GM12878 (cell line): ENCODE measurements at regions not wholly inside any gene's neighbourhood (a gene's known extent, or its start where the extent isn't known, plus 50 kb on each side); places are given as distances from the start of the nearest gene placed in this dataset.

Experiments used
- ATAC-seq: fragments of 200-7000 bp; cut with Tn5 transposase; 3 replicates; pipeline ENCODE4 v1.9.1; 2020; ENCODE audit warnings: mild to moderate bottlenecking, moderate library complexity
- BruUV-seq: library from RNA; stranded (reverse); fragments of 400-500 nt; replicated peaks from 2 replicates; lab custom pipeline; 2021; lab: Mats Ljungman, UMichigan
- CTCF ChIA-PET: fragments of 300-600 bp; sonication (Branson Sonifier 250); formaldehyde crosslinking; extraction: SDS; loops from one replicate; lab custom pipeline; 2021; ENCODE audit warnings: inconsistent platforms; lab: Yijun Ruan, JAX
- POLR2A ChIA-PET: fragments of 350-600 bp; formaldehyde crosslinking; extraction: SDS; loops from one replicate; lab custom pipeline; 2021; ENCODE audit warnings: inconsistent platforms; lab: Charles Lee
- RAD21 ChIA-PET: fragments of 300-600 bp; sonication (Branson Sonifier 250); formaldehyde crosslinking; loops from one replicate; lab custom pipeline; 2023; ENCODE audit warnings: antibody characterized with exemption; ENCODE audit not compliant: unreplicated experiment; lab: Charles Lee
- SMC1A ChIA-PET: fragments of 300-600 bp; sonication (Branson Sonifier 250); formaldehyde crosslinking; loops from one replicate; lab custom pipeline; 2023; ENCODE audit not compliant: unreplicated experiment, uncharacterized antibody; lab: Charles Lee
- DNase-seq: peaks from one replicate; pipeline ENCODE4 v3.0.0-alpha.2; 2011; ENCODE audit warnings: low read depth, low spot score
- FAIRE-seq: peaks from 3 replicates; lab custom pipeline; 2011; peaks lifted over from hg19 to GRCh38; lab: Jason Lieb, UNC
- H2AFZ ChIP-seq: 2 replicates; pipeline ENCODE4 v1.6.0; 2011; ENCODE audit warnings: low read depth, low read length, control low read depth; ENCODE audit not compliant: control insufficient read depth
- H3K27ac ChIP-seq: 2 replicates; pipeline ENCODE4 v1.5.1; 2011; ENCODE audit warnings: control low read depth; ENCODE audit not compliant: control insufficient read depth, insufficient read depth
- H3K27me3 ChIP-seq, 2 experiments: replicated peaks in 1 of 2; 2 replicates each; pipeline versions ENCODE4 v1.6.0 to v1.6.1; 2011; ENCODE audit warnings: low read length in 1 of 2; ENCODE audit not compliant: control insufficient read depth in 2 of 2, insufficient read depth in 2 of 2
- H3K36me3 ChIP-seq, 2 experiments: 2 replicates each; pipeline ENCODE4 v1.5.1; 2011; ENCODE audit warnings: low read length in 1 of 2; ENCODE audit not compliant: control insufficient read depth in 2 of 2, insufficient read depth in 2 of 2
- H3K4me1 ChIP-seq: 2 replicates; pipeline ENCODE4 v1.6.1; 2011; ENCODE audit warnings: mild to moderate bottlenecking, low read length, moderate library complexity, mixed read lengths; ENCODE audit not compliant: control insufficient read depth, insufficient read depth
- H3K4me2 ChIP-seq: 2 replicates; pipeline ENCODE4 v1.6.0; 2011; ENCODE audit warnings: control low read depth; ENCODE audit not compliant: control insufficient read depth, insufficient read depth
- H3K4me3 ChIP-seq: fragments of 200-600 bp; sonication (generic); 2 replicates; pipeline ENCODE4 v1.5.1; 2016
- H3K79me2 ChIP-seq: 2 replicates; pipeline ENCODE4 v1.6.0; 2011; ENCODE audit warnings: low read length; ENCODE audit not compliant: control insufficient read depth, insufficient read depth
- H3K9ac ChIP-seq: 2 replicates; pipeline ENCODE4 v1.8.0; 2011; ENCODE audit warnings: low read length, control low read depth, mixed read lengths; ENCODE audit not compliant: control insufficient read depth, insufficient read depth
- H3K9me3 ChIP-seq: replicated peaks from 3 replicates; pipeline ENCODE4 v1.5.1; 2011; ENCODE audit warnings: mild to moderate bottlenecking, low read length; ENCODE audit not compliant: control insufficient read depth, insufficient read depth
- H4K20me1 ChIP-seq: 2 replicates; pipeline ENCODE4 v1.6.0; 2011; ENCODE audit not compliant: control insufficient read depth, insufficient read depth
- BCL11A ChIP-seq: IDR thresholded peaks from 2 replicates; pipeline ENCODE4 v1.6.1; 2011; ENCODE audit warnings: low read depth, low read length
- CREB1 ChIP-seq: IDR thresholded peaks from 2 replicates; pipeline ENCODE4 v1.6.1; 2012; ENCODE audit warnings: low read depth, mild to moderate bottlenecking, inconsistent platforms
- EGR1 ChIP-seq, 2 experiments: IDR thresholded peaks; 1 replicate in 1 of 2; 2 replicates in 1 of 2; pipeline ENCODE4 v1.6.1; 2011 to 2012; ENCODE audit warnings: low read depth in 2 of 2, low read length in 2 of 2, borderline replicate concordance in 1 of 2, mild to moderate bottlenecking in 1 of 2, moderate library complexity in 1 of 2
- EP300 ChIP-seq, 2 experiments: fragments of 150-350 bp in 1 of 2; IDR thresholded peaks; 2 replicates each; pipeline ENCODE4 v1.6.1; 2011 to 2012; ENCODE audit warnings: low read depth in 2 of 2, low read length in 2 of 2, borderline replicate concordance in 1 of 2, improper control_type of control experiment in 1 of 2, inconsistent platforms in 1 of 2; ENCODE audit not compliant: control insufficient read depth in 1 of 2
- FOXM1 ChIP-seq: IDR thresholded peaks from 2 replicates; pipeline ENCODE4 v1.6.1; 2012; ENCODE audit warnings: low read depth, mild to moderate bottlenecking, inconsistent platforms, low read length, moderate library complexity
- HCFC1 ChIP-seq: fragments of 150-350 bp; IDR thresholded peaks from 2 replicates; pipeline ENCODE4 v1.6.1; 2014; ENCODE audit warnings: low read length
- IKZF2 ChIP-seq, 2 experiments: fragments of 450-650 bp; IDR thresholded peaks; 2 replicates each; pipeline ENCODE4 v1.6.1; 2017; ENCODE audit warnings: mild to moderate bottlenecking in 2 of 2, moderate library complexity in 2 of 2
- MTA2 ChIP-seq: fragments of 450-650 bp; IDR thresholded peaks from 2 replicates; pipeline ENCODE4 v1.6.1; 2016; ENCODE audit warnings: low read depth, mild to moderate bottlenecking, moderate library complexity
- NFIC ChIP-seq: IDR thresholded peaks from 2 replicates; pipeline ENCODE4 v1.6.1; 2012; ENCODE audit warnings: low read depth, mild to moderate bottlenecking, inconsistent platforms, low read length, moderate library complexity
- PML ChIP-seq: IDR thresholded peaks from 2 replicates; pipeline ENCODE4 v1.6.1; 2012; ENCODE audit warnings: low read length, inconsistent platforms
- SRF ChIP-seq, 2 experiments: IDR thresholded peaks; 2 replicates each; pipeline ENCODE4 v1.6.1; 2011; ENCODE audit warnings: low read depth in 2 of 2, low read length in 2 of 2, mild to moderate bottlenecking in 1 of 2, moderate library complexity in 1 of 2
- TBL1XR1 ChIP-seq: IDR thresholded peaks from 2 replicates; pipeline ENCODE4 v1.6.1; 2012; ENCODE audit warnings: low read depth, low read length, improper control_type of control experiment
- ZNF207 ChIP-seq: fragments of 450-650 bp; IDR thresholded peaks from 2 replicates; pipeline ENCODE4 v1.6.1; 2014; ENCODE audit warnings: antibody characterized with exemption, mild to moderate bottlenecking, borderline replicate concordance
- ZNF622 ChIP-seq: fragments of 450-650 bp; IDR thresholded peaks from 2 replicates; pipeline ENCODE4 v1.6.1; 2017; ENCODE audit warnings: mild to moderate bottlenecking, inconsistent platforms
- WGBS: methylation state at CpG from one replicate; pipeline ENCODE4 v1.1.6; 2016; ENCODE audit warnings: low lambda C conversion rate; ENCODE audit not compliant: insufficient replicate concordance, insufficient coverage; ENCODE audit errors: missing lambda C conversion rate; 5-methylcytosine and 5-hydroxymethylcytosine counted together
- in situ Hi-C: fragments of 300-500 bp; cut with MboI; formaldehyde crosslinking; loops from 9 replicates; pipeline ENCODE4 v1.14.3; 2018; ENCODE audit warnings: mixed read lengths
- intact Hi-C: fragments of 100-400 bp; cut with micrococcal nuclease; formaldehyde crosslinking; loops from one replicate; pipeline ENCODE4 v1.14.2; 2022; ENCODE audit not compliant: unreplicated experiment
- TF ChIP-seq, protein P1 (sequence below): fragments of 450-650 bp; formaldehyde crosslinking; IDR thresholded peaks from 2 replicates; pipeline ENCODE4 v1.5.0; 2022; ENCODE audit warnings: mild to moderate bottlenecking, missing genetic modification characterization
- TF ChIP-seq, protein P2 (sequence below): IDR thresholded peaks from 2 replicates; pipeline ENCODE4 v1.6.1; 2011; ENCODE audit warnings: borderline replicate concordance, low read depth, mild to moderate bottlenecking, moderate library complexity, mixed read lengths, low read length; ENCODE audit not compliant: insufficient read depth; ENCODE audit errors: extremely low read length
- TF ChIP-seq, protein P3 (sequence below): fragments of 450-650 bp; IDR thresholded peaks from 2 replicates; pipeline ENCODE4 v1.6.1; 2017; ENCODE audit warnings: mild to moderate bottlenecking

DNA sequence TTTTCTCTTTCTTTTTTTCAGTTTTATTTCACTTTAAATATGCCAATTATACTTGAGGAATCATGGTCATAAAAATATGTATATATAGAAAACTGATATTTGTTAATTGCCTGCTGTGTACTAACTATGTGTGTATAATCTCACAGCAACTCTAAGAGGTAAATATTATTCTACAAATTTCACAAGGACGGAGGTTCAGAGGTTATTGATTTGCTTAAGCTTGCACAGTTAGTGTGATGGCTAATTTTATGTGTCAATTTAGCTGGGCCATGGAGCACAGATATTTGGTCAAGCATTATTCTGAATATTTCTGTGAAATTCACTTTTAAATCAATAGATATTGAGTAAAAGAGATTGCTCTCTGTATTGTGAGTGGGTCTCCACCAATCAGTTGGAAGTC lies 75.7 kb upstream of the CENPW start:
- no peak overlapping the region for H3K4me3 ChIP-seq
- no peaks in the 10 kb centered on the region for H3K4me1 ChIP-seq
- no peaks in the 10 kb centered on the region for H3K79me2 ChIP-seq
- no peaks in the 10 kb centered on the region; a peak in 1 of 4 replicates for H3K36me3 ChIP-seq
- ChIA-PET SMC1A (interaction anchor here (1.0 kb wide), 1 partner anchor 8 kb away, joined by 3 read pairs; no protein-coding TSS in a partner anchor), RAD21 (no interaction called here), CTCF (no interaction called here)
- WGBS: 0% methylated on average over 1 of the region's 1 CpG
- no TSS peak for BruUV-seq
- in situ Hi-C loops (no loop called here), intact Hi-C loops (no loop called here)
- no peak for FAIRE-seq
- H3K27ac ChIP-seq: no peak overlapping the region
- H3K9me3 ChIP-seq: no peaks in the 10 kb centered on the region; the same call in 1 of the 3 replicates
- DNase-seq: no peak
- no peaks in the 10 kb centered on the region for H4K20me1 ChIP-seq
- TF ChIP-seq MTA2 (no peak), PML (no peak), CREB1 (no peak), BCL11A (no peak), ZNF207 (no peak), FOXM1 (no peak), HCFC1 (no peak), NFIC (no peak), IKZF2 (IDR thresholded peaks at IDR 0.05) (no peak), TBL1XR1 (no peak), EP300 (IDR thresholded peaks at IDR 0.05; ENCODE audit: borderline replicate concordance in 1 of 2, control insufficient read depth in 1 of 2, low read depth in 2 of 2, low read length in 2 of 2) (no peak), SRF (IDR thresholded peaks at IDR 0.05; ENCODE audit: low read depth in 2 of 2, low read length in 2 of 2) (no peak), EGR1 (IDR thresholded peaks at IDR 0.05; ENCODE audit: borderline replicate concordance in 1 of 2, low read depth in 2 of 2, low read length in 2 of 2) (no peak), ZNF622 (no peak)
- TF ChIP-seq, protein P1, sequence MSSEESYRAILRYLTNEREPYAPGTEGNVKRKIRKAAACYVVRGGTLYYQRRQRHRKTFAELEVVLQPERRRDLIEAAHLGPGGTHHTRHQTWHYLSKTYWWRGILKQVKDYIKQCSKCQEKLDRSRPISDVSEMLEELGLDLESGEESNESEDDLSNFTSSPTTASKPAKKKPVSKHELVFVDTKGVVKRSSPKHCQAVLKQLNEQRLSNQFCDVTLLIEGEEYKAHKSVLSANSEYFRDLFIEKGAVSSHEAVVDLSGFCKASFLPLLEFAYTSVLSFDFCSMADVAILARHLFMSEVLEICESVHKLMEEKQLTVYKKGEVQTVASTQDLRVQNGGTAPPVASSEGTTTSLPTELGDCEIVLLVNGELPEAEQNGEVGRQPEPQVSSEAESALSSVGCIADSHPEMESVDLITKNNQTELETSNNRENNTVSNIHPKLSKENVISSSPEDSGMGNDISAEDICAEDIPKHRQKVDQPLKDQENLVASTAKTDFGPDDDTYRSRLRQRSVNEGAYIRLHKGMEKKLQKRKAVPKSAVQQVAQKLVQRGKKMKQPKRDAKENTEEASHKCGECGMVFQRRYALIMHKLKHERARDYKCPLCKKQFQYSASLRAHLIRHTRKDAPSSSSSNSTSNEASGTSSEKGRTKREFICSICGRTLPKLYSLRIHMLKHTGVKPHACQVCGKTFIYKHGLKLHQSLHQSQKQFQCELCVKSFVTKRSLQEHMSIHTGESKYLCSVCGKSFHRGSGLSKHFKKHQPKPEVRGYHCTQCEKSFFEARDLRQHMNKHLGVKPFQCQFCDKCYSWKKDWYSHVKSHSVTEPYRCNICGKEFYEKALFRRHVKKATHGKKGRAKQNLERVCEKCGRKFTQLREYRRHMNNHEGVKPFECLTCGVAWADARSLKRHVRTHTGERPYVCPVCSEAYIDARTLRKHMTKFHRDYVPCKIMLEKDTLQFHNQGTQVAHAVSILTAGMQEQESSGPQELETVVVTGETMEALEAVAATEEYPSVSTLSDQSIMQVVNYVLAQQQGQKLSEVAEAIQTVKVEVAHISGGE (CRISPR knock-in tag): no peak
- TF ChIP-seq, protein P2, sequence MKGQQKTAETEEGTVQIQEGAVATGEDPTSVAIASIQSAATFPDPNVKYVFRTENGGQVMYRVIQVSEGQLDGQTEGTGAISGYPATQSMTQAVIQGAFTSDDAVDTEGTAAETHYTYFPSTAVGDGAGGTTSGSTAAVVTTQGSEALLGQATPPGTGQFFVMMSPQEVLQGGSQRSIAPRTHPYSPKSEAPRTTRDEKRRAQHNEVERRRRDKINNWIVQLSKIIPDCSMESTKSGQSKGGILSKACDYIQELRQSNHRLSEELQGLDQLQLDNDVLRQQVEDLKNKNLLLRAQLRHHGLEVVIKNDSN: no peak
- TF ChIP-seq, protein P3, sequence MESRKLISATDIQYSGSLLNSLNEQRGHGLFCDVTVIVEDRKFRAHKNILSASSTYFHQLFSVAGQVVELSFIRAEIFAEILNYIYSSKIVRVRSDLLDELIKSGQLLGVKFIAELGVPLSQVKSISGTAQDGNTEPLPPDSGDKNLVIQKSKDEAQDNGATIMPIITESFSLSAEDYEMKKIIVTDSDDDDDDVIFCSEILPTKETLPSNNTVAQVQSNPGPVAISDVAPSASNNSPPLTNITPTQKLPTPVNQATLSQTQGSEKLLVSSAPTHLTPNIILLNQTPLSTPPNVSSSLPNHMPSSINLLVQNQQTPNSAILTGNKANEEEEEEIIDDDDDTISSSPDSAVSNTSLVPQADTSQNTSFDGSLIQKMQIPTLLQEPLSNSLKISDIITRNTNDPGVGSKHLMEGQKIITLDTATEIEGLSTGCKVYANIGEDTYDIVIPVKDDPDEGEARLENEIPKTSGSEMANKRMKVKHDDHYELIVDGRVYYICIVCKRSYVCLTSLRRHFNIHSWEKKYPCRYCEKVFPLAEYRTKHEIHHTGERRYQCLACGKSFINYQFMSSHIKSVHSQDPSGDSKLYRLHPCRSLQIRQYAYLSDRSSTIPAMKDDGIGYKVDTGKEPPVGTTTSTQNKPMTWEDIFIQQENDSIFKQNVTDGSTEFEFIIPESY: no peak
- TF ChIP-seq, all 136 proteins: peak for 0
- no peak for ATAC-seq
- H3K27me3 ChIP-seq: no peaks in the 10 kb centered on the region
- no peak overlapping the region for H3K4me2 ChIP-seq
- no peak overlapping the region for H2AFZ ChIP-seq
- POLR2A ChIA-PET: no interaction called here
- H3K9ac ChIP-seq: no peak overlapping the region
